Spleen (tissue), 7 donors: ENCODE measurements at regions not wholly inside any gene's neighbourhood (a gene's known extent, or its start where the extent isn't known, plus 50 kb on each side); places are given as distances from the start of the nearest gene placed in this dataset.

Source experiments
- CTCF ChIP-seq, 11 experiments: fragments of 200-600 bp in 7 of 11; fragments of 450-650 bp in 4 of 11; sonication (generic) in 4 of 11; IDR thresholded peaks in 8 of 11; conservative IDR thresholded peaks in 3 of 11; 1 replicate in 7 of 11; 2 replicates in 4 of 11; pipeline versions ENCODE4 v1.4.0 to v1.8.0; 2016 to 2021; ENCODE audit warnings: antibody characterized with exemption in 11 of 11, inconsistent platforms in 4 of 11, mild to moderate bottlenecking in 1 of 11
- POLR2A ChIP-seq, 3 donors: fragments of 450-650 bp; IDR thresholded peaks; one replicate each; pipeline ENCODE4 v1.5.1; 2017; ENCODE audit warnings: antibody characterized with exemption in 3 of 3, mild to moderate bottlenecking in 1 of 3
- POLR2AphosphoS5 ChIP-seq, 3 donors: sonication (generic); formaldehyde crosslinking; IDR thresholded peaks; one replicate each; pipeline ENCODE4 v1.5.1; 2017; ENCODE audit warnings: antibody characterized with exemption in 3 of 3
- donor health status: DM: no; HTN: no; CAD: no; lungs with moderate emphysema.
- donor health status: DM: no; HTN: no; CAD: no.
- donor health status: DM: no; HTN: no; CAD: no.

DNA sequence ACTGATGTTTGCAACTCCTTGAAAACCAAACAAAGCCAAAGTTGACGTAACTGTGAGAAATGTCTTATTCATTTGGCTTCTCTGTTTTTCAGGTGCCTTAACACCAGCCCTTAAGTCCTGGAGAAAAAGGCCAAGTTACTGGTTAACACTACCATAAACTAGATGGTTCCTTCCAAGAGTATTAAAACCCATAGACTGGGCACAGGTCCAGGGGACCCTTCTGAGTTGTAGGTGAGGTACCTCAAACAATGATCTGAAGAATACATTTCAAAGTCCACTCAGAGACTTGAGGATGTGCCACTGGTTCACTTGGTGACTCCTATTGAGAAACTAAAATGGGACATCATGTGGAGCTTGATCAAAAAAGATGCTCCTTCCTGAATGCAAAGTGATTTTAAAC lies 87.0 kb downstream of the NKX6-1 start:
- TF ChIP-seq CTCF (IDR thresholded peaks at IDR 0.05 in 8 of 11, conservative IDR thresholded peaks at IDR 0.05 in 3 of 11), result no peak
- no peak for TF ChIP-seq POLR2A (IDR thresholded peaks at IDR 0.05)
- no peak for TF ChIP-seq POLR2AphosphoS5 (IDR thresholded peaks at IDR 0.05)
